ENCODE measurements at regions not wholly inside any gene's neighbourhood (a gene's known extent, or its start where the extent isn't known, plus 50 kb on each side); places are given as distances from the start of the nearest gene placed in this dataset.

GRCh38 chr5:28448791-28449190 lies 1410.4 kb upstream of the CDH9 start:
- WGBS, 2 donors, result 94 to 97% methylated on average over 3 to 4 of the region's 4 CpGs
- Histone ChIP-seq H3K4me3 (no peak overlapping the region), H3K4me1 (no peaks in the 10 kb centered on the region), H3K36me3 (ENCODE audit: low read depth, missing control alignments) (no peaks in the 10 kb centered on the region), H3K27me3 (no peaks in the 10 kb centered on the region), H3K9me3 (no peaks in the 10 kb centered on the region), H3K27ac (no peak overlapping the region)
- DNase-seq, result no peak
- TF ChIP-seq CTCF (IDR thresholded peaks at IDR 0.05) (no peak), POLR2A (IDR thresholded peaks at IDR 0.05) (no peak)
- intact Hi-C loops (cut with DNase I; ENCODE audit: low total_unique reads), result no loop called here

GRCh38 chr5:28430565-28431178 lies 1392.3 kb upstream of the CDH9 start:
- Histone ChIP-seq H3K9me3 (no peaks in the 10 kb centered on the region), H3K27ac (no peak overlapping the region), H3K4me1 (no peaks in the 10 kb centered on the region), H3K4me3 (no peak overlapping the region), H3K27me3 (no peaks in the 10 kb centered on the region), H3K36me3 (ENCODE audit: low read depth, missing control alignments) (no peaks in the 10 kb centered on the region)
- no peak for DNase-seq
- no peak for TF ChIP-seq POLR2A (IDR thresholded peaks at IDR 0.05)
- TF ChIP-seq CTCF (IDR thresholded peaks at IDR 0.05), result no peak
- intact Hi-C loops (cut with DNase I; ENCODE audit: low total_unique reads), result no loop called here
- 46 to 60% methylated on average over 5 of the region's 5 CpGs for WGBS, 2 donors

GRCh38 chr5:28421141-28421540 lies 1382.8 kb upstream of the CDH9 start:
- H3K9me3 ChIP-seq, result no peaks in the 10 kb centered on the region
- no peaks in the 10 kb centered on the region for H3K4me1 ChIP-seq
- no peak for TF ChIP-seq POLR2A (IDR thresholded peaks at IDR 0.05)
- TF ChIP-seq CTCF (IDR thresholded peaks at IDR 0.05), result no peak
- intact Hi-C loops (cut with DNase I; ENCODE audit: low total_unique reads), result no loop called here
- H3K27me3 ChIP-seq, result no peaks in the 10 kb centered on the region
- no peaks in the 10 kb centered on the region for H3K36me3 ChIP-seq (ENCODE audit: low read depth, missing control alignments)
- no peak overlapping the region for H3K27ac ChIP-seq
- DNase-seq, result no peak
- 87 to 90% methylated on average over 3 of the region's 3 CpGs for WGBS, 2 donors
- H3K4me3 ChIP-seq, result no peak overlapping the region

- 91 to 94% methylated on average over 2 of the region's 2 CpGs for WGBS, 2 donors
- Histone ChIP-seq H3K27ac (no peak overlapping the region), H3K4me1 (no peaks in the 10 kb centered on the region), H3K36me3 (ENCODE audit: low read depth, missing control alignments) (no peaks in the 10 kb centered on the region), H3K4me3 (no peak overlapping the region), H3K9me3 (no peaks in the 10 kb centered on the region), H3K27me3 (no peaks in the 10 kb centered on the region)
- intact Hi-C loops (cut with DNase I; ENCODE audit: low total_unique reads), result no loop called here
- no peak for DNase-seq
- TF ChIP-seq CTCF (IDR thresholded peaks at IDR 0.05) (no peak), POLR2A (IDR thresholded peaks at IDR 0.05) (no peak)
These were observed 1377.5 kb upstream of the CDH9 start for GRCh38 chr5:28415791-28416443.

GRCh38 chr5:28414619-28415018 lies 1376.2 kb upstream of the CDH9 start:
- intact Hi-C loops (cut with DNase I; ENCODE audit: low total_unique reads), result no loop called here
- no peaks in the 10 kb centered on the region for H3K4me1 ChIP-seq
- DNase-seq, result no peak
- no peaks in the 10 kb centered on the region for H3K27me3 ChIP-seq
- no peak for TF ChIP-seq CTCF (IDR thresholded peaks at IDR 0.05)
- TF ChIP-seq POLR2A (IDR thresholded peaks at IDR 0.05), result no peak
- no peaks in the 10 kb centered on the region for H3K36me3 ChIP-seq (ENCODE audit: low read depth, missing control alignments)
- WGBS, 2 donors, result 59 to 92% methylated on average over 1 of the region's 1 CpG
- no peak overlapping the region for H3K4me3 ChIP-seq
- no peak overlapping the region for H3K27ac ChIP-seq
- H3K9me3 ChIP-seq, result no peaks in the 10 kb centered on the region

Measured in testis (tissue), 2 donors.